Endothelial cell of umbilical vein (primary cell): ENCODE measurements at regions not wholly inside any gene's neighbourhood (a gene's known extent, or its start where the extent isn't known, plus 50 kb on each side); places are given as distances from the start of the nearest gene placed in this dataset.
A peak's percentile ranks its signal among the peaks of the same experiment; 100 is the strongest.

Source experiments
- BruUV-seq: library from RNA; stranded (reverse); fragments of 400-500 nt; replicated peaks from 2 replicates; lab custom pipeline; 2021; lab: Mats Ljungman, UMichigan
- CTCF ChIA-PET: fragments of 300-600, 350-600 bp; sonication (Branson Sonifier 250); formaldehyde crosslinking; loops from one replicate; lab custom pipeline; 2021; ENCODE audit warnings: antibody characterized with exemption, inconsistent platforms; lab: Charles Lee
- POLR2A ChIA-PET: fragments of 300-600, 350-600 bp; sonication (Branson Sonifier 250); formaldehyde crosslinking; loops from one replicate; lab custom pipeline; 2021; ENCODE audit warnings: antibody characterized with exemption, inconsistent platforms; lab: Charles Lee
- DNase-seq: peaks from one replicate; pipeline ENCODE4 v3.0.0-alpha.2; 2011; ENCODE audit warnings: low read depth, low spot score
- FAIRE-seq: peaks from 2 replicates; lab custom pipeline; 2011; peaks lifted over from hg19 to GRCh38; lab: Jason Lieb, UNC
- H2AFZ ChIP-seq: 2 replicates; pipeline ENCODE4 v1.6.0; 2012; ENCODE audit warnings: low read depth, low read length, control low read depth, inconsistent platforms
- H3K27ac ChIP-seq: 2 replicates; pipeline ENCODE4 v1.5.1; 2011; ENCODE audit warnings: low read depth, mild to moderate bottlenecking, control low read depth, low read length, moderate library complexity; ENCODE audit not compliant: insufficient read depth
- H3K27me3 ChIP-seq, 2 experiments: 2 replicates each; pipeline versions ENCODE4 v1.6.0 to v1.6.1; 2011; ENCODE audit warnings: low read length in 2 of 2, mixed read lengths in 1 of 2; ENCODE audit not compliant: control insufficient read depth in 2 of 2, insufficient read depth in 2 of 2
- H3K36me3 ChIP-seq, 2 experiments: 2 replicates in 1 of 2; 3 replicates in 1 of 2; pipeline ENCODE4 v1.5.1; 2011; ENCODE audit warnings: low read length in 2 of 2, mild to moderate bottlenecking in 1 of 2, moderate library complexity in 1 of 2; ENCODE audit not compliant: control insufficient read depth in 2 of 2, insufficient read depth in 2 of 2; ENCODE audit errors: extremely low read depth in 1 of 2
- H3K4me1 ChIP-seq: 3 replicates; pipeline ENCODE4 v1.5.1; 2011; ENCODE audit warnings: mild to moderate bottlenecking, low read length; ENCODE audit not compliant: control insufficient read depth, insufficient read depth; ENCODE audit errors: extremely low read depth
- H3K4me2 ChIP-seq: 2 replicates; pipeline ENCODE4 v1.6.1; 2011; ENCODE audit warnings: low read length, control low read depth, mixed read lengths; ENCODE audit not compliant: insufficient read depth
- H3K4me3 ChIP-seq, 3 experiments: fragments of 200-600 bp in 1 of 3; sonication (generic), shearing (Covaris generic) in 1 of 3; replicated peaks in 1 of 3; 2 replicates each; pipeline ENCODE4 v1.5.1; 2011 to 2016; ENCODE audit warnings: control low read depth in 3 of 3, low read length in 3 of 3, mild to moderate bottlenecking in 2 of 3, inconsistent platforms in 1 of 3, low read depth in 1 of 3, moderate library complexity in 1 of 3; ENCODE audit not compliant: insufficient read depth in 1 of 3
- H3K79me2 ChIP-seq: 2 replicates; pipeline ENCODE4 v1.6.0; 2012; ENCODE audit warnings: low read length, inconsistent platforms; ENCODE audit not compliant: control insufficient read depth, insufficient read depth
- H3K9ac ChIP-seq: replicated peaks from 2 replicates; pipeline ENCODE3; 2011; ENCODE audit warnings: low read length, control low read depth; ENCODE audit not compliant: insufficient read depth; ENCODE audit errors: extremely low read depth
- H3K9me1 ChIP-seq: replicated peaks from 3 replicates; pipeline ENCODE4 v1.6.0; 2011; ENCODE audit warnings: mild to moderate bottlenecking, low read length; ENCODE audit not compliant: control insufficient read depth, insufficient read depth; ENCODE audit errors: extremely low read depth
- H3K9me3 ChIP-seq: replicated peaks from 2 replicates; pipeline ENCODE4 v1.5.1; 2012; ENCODE audit warnings: low read length, inconsistent platforms; ENCODE audit not compliant: control insufficient read depth, insufficient read depth
- H4K20me1 ChIP-seq: replicated peaks from 2 replicates; pipeline ENCODE3; 2011; ENCODE audit warnings: mild to moderate bottlenecking, low read length; ENCODE audit not compliant: control insufficient read depth, insufficient read depth; ENCODE audit errors: extremely low read depth
- EZH2 ChIP-seq: IDR thresholded peaks from 2 replicates; pipeline ENCODE4 v1.6.1; 2012; ENCODE audit warnings: borderline replicate concordance, low read depth, mild to moderate bottlenecking, moderate library complexity, low read length, inconsistent platforms; ENCODE audit not compliant: severe bottlenecking
- FOS ChIP-seq: IDR thresholded peaks from 2 replicates; pipeline ENCODE4 v1.6.1; 2011; ENCODE audit warnings: mild to moderate bottlenecking, low read length, moderate library complexity, borderline replicate concordance; ENCODE audit not compliant: insufficient read depth
- GATA2 ChIP-seq: IDR thresholded peaks from 2 replicates; pipeline ENCODE4 v1.7.0; 2011; ENCODE audit warnings: low read depth, mild to moderate bottlenecking, moderate library complexity, mixed read lengths, low read length; ENCODE audit not compliant: insufficient read length, insufficient read depth
- JUN ChIP-seq: IDR thresholded peaks from 2 replicates; pipeline ENCODE4 v1.6.1; 2011; ENCODE audit warnings: borderline replicate concordance, low read depth; ENCODE audit not compliant: insufficient read length, insufficient read depth
- MYC ChIP-seq: IDR thresholded peaks from one replicate; pipeline ENCODE4 v1.6.1; 2011; ENCODE audit warnings: mild to moderate bottlenecking, low read depth, low read length
- POLR2A ChIP-seq: IDR thresholded peaks from 2 replicates; pipeline ENCODE4 v1.6.1; 2012; ENCODE audit warnings: low read depth, mild to moderate bottlenecking, control low read depth, low read length
- POLR2AphosphoS5 ChIP-seq: IDR thresholded peaks from 2 replicates; pipeline ENCODE4 v1.6.1; 2012; ENCODE audit warnings: low read depth, mild to moderate bottlenecking, control low read depth, low read length, moderate library complexity; ENCODE audit not compliant: insufficient read depth
- dilution Hi-C: fragments of 300-500 bp; cut with MboI; formaldehyde crosslinking; loops from one replicate; pipeline ENCODE4 v1.15.0; 2019; ENCODE audit warnings: low sequenced_read_pairs; ENCODE audit not compliant: extremely low pct_ligation_motif_present
- intact Hi-C: fragments of 100-400 bp; cut with micrococcal nuclease; formaldehyde crosslinking; loops from one replicate; pipeline ENCODE4 v1.10.0; 2022
- TF ChIP-seq, protein P1 (sequence below), 2 donors: IDR thresholded peaks; 1 replicate in 1 of 2; 2 replicates in 1 of 2; pipeline ENCODE4 v1.5.1; 2011; ENCODE audit warnings: low read length in 2 of 2, mild to moderate bottlenecking in 2 of 2, moderate library complexity in 2 of 2, control low read depth in 1 of 2, inconsistent platforms in 1 of 2, low read depth in 1 of 2; ENCODE audit not compliant: insufficient read depth in 1 of 2; ENCODE audit errors: extremely low read depth in 1 of 2
- TF ChIP-seq, protein P2 (sequence below): IDR thresholded peaks from 2 replicates; pipeline ENCODE4 v1.6.1; 2011; ENCODE audit not compliant: insufficient read depth, insufficient read length

DNA sequence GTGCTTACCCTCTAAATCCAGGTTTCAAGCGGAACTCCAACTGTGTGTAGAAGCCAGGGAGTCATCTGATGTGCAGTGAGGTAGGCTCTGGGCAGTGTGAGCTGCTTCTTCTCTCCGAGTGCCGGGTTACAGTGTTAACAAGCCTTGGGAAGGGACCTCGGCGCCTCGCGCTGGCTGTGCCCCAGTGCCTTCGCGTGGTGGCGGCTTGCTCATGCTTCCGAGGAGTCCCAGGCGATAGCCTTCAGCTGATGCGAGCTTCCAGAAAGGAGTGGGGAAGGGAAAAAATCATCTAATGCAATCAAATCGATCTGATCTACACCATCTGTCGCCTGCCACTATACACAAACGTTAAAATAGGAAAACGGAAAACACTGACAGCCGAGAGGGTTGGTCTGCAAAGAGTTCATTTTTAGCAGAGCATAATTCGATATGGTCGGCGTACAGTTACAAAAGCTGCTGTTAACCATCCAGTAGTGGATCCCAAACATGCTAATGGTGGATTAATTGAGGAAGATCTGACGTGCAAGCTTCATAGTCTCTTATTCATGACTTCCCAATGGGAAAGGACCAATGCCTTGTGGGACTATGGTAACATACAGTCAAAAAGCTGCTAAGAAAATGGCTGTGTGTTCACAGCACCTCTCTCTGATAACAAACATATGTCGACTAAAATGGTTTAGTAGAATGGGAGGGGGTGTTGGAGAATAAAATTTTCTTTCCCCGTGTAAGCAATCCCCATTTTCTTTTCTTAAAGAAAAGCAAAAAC, 128.7 kb upstream of the DPYD start:
- Histone ChIP-seq H3K9ac (no peak overlapping the region), H3K27me3 (no peaks in the 10 kb centered on the region), H3K27ac (no peak overlapping the region), H3K36me3 (no peaks in the 10 kb centered on the region), H3K4me2 (peak overlapping the region; percentile 86), H3K9me1 (no peaks in the 10 kb centered on the region), H3K4me3 (peak overlapping the region in 2 of 3 experiments; percentile 17 to 62), H3K9me3 (no peaks in the 10 kb centered on the region), H2AFZ (peak overlapping the region; percentile 27), H4K20me1 (no peaks in the 10 kb centered on the region), H3K4me1 (peaks cover 35% of the 10 kb centered on the region), H3K79me2 (peaks cover 9% of the 10 kb centered on the region)
- no TSS peak for BruUV-seq
- no peak for FAIRE-seq
- DNase-seq, result peak; percentile 30
- TF ChIP-seq EZH2 (no peak), GATA2 (no peak), JUN (no peak), POLR2AphosphoS5 (no peak), FOS (no peak), POLR2A (no peak), MYC (no peak)
- TF ChIP-seq, protein P1, sequence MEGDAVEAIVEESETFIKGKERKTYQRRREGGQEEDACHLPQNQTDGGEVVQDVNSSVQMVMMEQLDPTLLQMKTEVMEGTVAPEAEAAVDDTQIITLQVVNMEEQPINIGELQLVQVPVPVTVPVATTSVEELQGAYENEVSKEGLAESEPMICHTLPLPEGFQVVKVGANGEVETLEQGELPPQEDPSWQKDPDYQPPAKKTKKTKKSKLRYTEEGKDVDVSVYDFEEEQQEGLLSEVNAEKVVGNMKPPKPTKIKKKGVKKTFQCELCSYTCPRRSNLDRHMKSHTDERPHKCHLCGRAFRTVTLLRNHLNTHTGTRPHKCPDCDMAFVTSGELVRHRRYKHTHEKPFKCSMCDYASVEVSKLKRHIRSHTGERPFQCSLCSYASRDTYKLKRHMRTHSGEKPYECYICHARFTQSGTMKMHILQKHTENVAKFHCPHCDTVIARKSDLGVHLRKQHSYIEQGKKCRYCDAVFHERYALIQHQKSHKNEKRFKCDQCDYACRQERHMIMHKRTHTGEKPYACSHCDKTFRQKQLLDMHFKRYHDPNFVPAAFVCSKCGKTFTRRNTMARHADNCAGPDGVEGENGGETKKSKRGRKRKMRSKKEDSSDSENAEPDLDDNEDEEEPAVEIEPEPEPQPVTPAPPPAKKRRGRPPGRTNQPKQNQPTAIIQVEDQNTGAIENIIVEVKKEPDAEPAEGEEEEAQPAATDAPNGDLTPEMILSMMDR (IDR thresholded peaks at IDR 0.05; ENCODE audit: extremely low read depth in 1 of 2, insufficient read depth in 1 of 2, low read depth in 1 of 2, low read length in 2 of 2), result no peak
- TF ChIP-seq, protein P2, sequence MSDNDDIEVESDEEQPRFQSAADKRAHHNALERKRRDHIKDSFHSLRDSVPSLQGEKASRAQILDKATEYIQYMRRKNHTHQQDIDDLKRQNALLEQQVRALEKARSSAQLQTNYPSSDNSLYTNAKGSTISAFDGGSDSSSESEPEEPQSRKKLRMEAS, result no peak
- intact Hi-C loops (loop anchor here (2.0 to 10.0 kb wide), 12 partner anchors 111 to 1812 kb away; partner anchors contain the start of genes PTBP2 and SNX7), dilution Hi-C loops (no loop called here)
- ChIA-PET POLR2A (interaction anchor here (0.6 kb wide), 1 partner anchor 665 kb away, joined by 4 read pairs; no protein-coding TSS in a partner anchor), CTCF (interaction anchor here (0.6 to 2.7 kb wide), 10 partner anchors 47 to 911 kb away, joined by 3 to 32 read pairs (median 3); no protein-coding TSS in a partner anchor)
